H1 (cell line): ENCODE measurements at regions not wholly inside any gene's neighbourhood (a gene's known extent, or its start where the extent isn't known, plus 50 kb on each side); places are given as distances from the start of the nearest gene placed in this dataset.

Experiments
- CTCF ChIA-PET: fragments of 300-600 bp; sonication (Branson Sonifier 250); formaldehyde crosslinking; loops from one replicate; lab custom pipeline; 2021; ENCODE audit not compliant: partially characterized antibody; lab: Charles Lee
- POLR2A ChIA-PET: fragments of 300-600 bp; sonication (Branson Sonifier 250); formaldehyde crosslinking; loops from one replicate; lab custom pipeline; 2021; ENCODE audit warnings: inconsistent platforms; ENCODE audit not compliant: partially characterized antibody; lab: Charles Lee
- DNase-seq, 2 experiments: peaks; one replicate each; pipeline versions ENCODE4 v3.0.0 to v3.0.0-alpha.2; 2010 to 2022; ENCODE audit warnings: low spot score in 2 of 2, low read depth in 1 of 2, mixed read lengths in 1 of 2
- FAIRE-seq: peaks from 2 replicates; lab custom pipeline; 2011; peaks lifted over from hg19 to GRCh38; lab: Jason Lieb, UNC
- H2AFZ ChIP-seq: 2 replicates; pipeline ENCODE4 v1.8.1; 2012; ENCODE audit warnings: low read length, inconsistent platforms
- H2AK5ac ChIP-seq: 2 replicates; pipeline ENCODE4 v1.6.1; 2013; ENCODE audit warnings: low read depth, low read length
- H2BK120ac ChIP-seq: replicated peaks from 2 replicates; pipeline ENCODE3; 2013; ENCODE audit warnings: low read depth, low read length, inconsistent platforms
- H2BK12ac ChIP-seq: 2 replicates; pipeline ENCODE4 v1.6.1; 2013; ENCODE audit warnings: low read depth, low read length
- H2BK15ac ChIP-seq: 2 replicates; pipeline ENCODE4 v1.6.1; 2013; ENCODE audit warnings: low read length
- H2BK20ac ChIP-seq: 2 replicates; pipeline ENCODE4 v1.6.1; 2013; ENCODE audit warnings: low read length
- H2BK5ac ChIP-seq: 2 replicates; pipeline ENCODE4 v1.6.1; 2013; ENCODE audit warnings: low read depth, low read length
- H3K14ac ChIP-seq: 2 replicates; pipeline ENCODE4 v1.6.1; 2013; ENCODE audit warnings: inconsistent platforms; ENCODE audit not compliant: insufficient read length
- H3K18ac ChIP-seq: 2 replicates; pipeline ENCODE4 v1.6.1; 2013; ENCODE audit warnings: low read length; ENCODE audit errors: extremely low read depth
- H3K23ac ChIP-seq: 2 replicates; pipeline ENCODE4 v1.6.1; 2013; ENCODE audit warnings: inconsistent platforms; ENCODE audit not compliant: insufficient read length
- H3K23me2 ChIP-seq: 2 replicates; pipeline ENCODE4 v1.6.1; 2013; ENCODE audit warnings: low read depth, low read length
- H3K27ac ChIP-seq: 2 replicates; pipeline ENCODE4 v1.6.1; 2011; ENCODE audit warnings: low read depth, low read length, inconsistent platforms
- H3K27me3 ChIP-seq, 4 experiments: replicated peaks in 1 of 4; 1 replicate in 1 of 4; 2 replicates in 3 of 4; pipeline versions ENCODE4 v1.6.1 to v1.8.1; 2011 to 2013; ENCODE audit warnings: low read length in 3 of 4, mild to moderate bottlenecking in 3 of 4, inconsistent platforms in 2 of 4, mixed read lengths in 2 of 4, moderate library complexity in 1 of 4; ENCODE audit not compliant: control insufficient read depth in 3 of 4, insufficient read depth in 3 of 4; ENCODE audit errors: extremely low read depth in 1 of 4
- H3K36me3 ChIP-seq, 4 experiments: 2 replicates each; pipeline versions ENCODE4 v1.6.1 to v1.8.1; 2011 to 2013; ENCODE audit warnings: mild to moderate bottlenecking in 4 of 4, low read length in 3 of 4, moderate library complexity in 2 of 4, control low read depth in 1 of 4, inconsistent platforms in 1 of 4; ENCODE audit not compliant: insufficient read depth in 4 of 4, control insufficient read depth in 2 of 4
- H3K4ac ChIP-seq: replicated peaks from 2 replicates; pipeline ENCODE3; 2013; ENCODE audit warnings: low read length, low read depth, mixed read lengths, inconsistent platforms; ENCODE audit not compliant: insufficient read length
- H3K4me1 ChIP-seq, 4 experiments: replicated peaks in 1 of 4; 1 replicate in 1 of 4; 2 replicates in 3 of 4; pipeline versions ENCODE4 v1.6.1 to v1.8.1; 2011 to 2013; ENCODE audit warnings: low read length in 3 of 4, inconsistent platforms in 2 of 4, mixed read lengths in 1 of 4; ENCODE audit not compliant: insufficient read depth in 4 of 4, control insufficient read depth in 3 of 4
- H3K4me2 ChIP-seq, 2 experiments: 2 replicates each; pipeline versions ENCODE4 v1.6.1 to v1.8.1; 2011 to 2013; ENCODE audit warnings: low read depth in 2 of 2, low read length in 2 of 2, control low read depth in 1 of 2, inconsistent platforms in 1 of 2, mild to moderate bottlenecking in 1 of 2; ENCODE audit not compliant: insufficient read depth in 1 of 2
- H3K4me3 ChIP-seq, 4 experiments: fragments of 200-600, 300-600 bp in 1 of 4; sonication (generic), shearing (Covaris generic), sonication (Bioruptor Twin) in 1 of 4; 2 replicates each; pipeline versions ENCODE4 v1.5.1 to v1.8.1; 2011 to 2016; ENCODE audit warnings: low read length in 4 of 4, low read depth in 3 of 4, control low read depth in 2 of 4, inconsistent platforms in 2 of 4, mild to moderate bottlenecking in 2 of 4, mixed read lengths in 1 of 4, moderate library complexity in 1 of 4; ENCODE audit not compliant: insufficient read depth in 2 of 4; ENCODE audit errors: extremely low read depth in 1 of 4
- H3K56ac ChIP-seq: replicated peaks from 2 replicates; pipeline ENCODE3; 2013; ENCODE audit warnings: low read depth, mild to moderate bottlenecking, mixed read lengths, low read length, inconsistent platforms; ENCODE audit not compliant: insufficient read length
- H3K79me1 ChIP-seq: 2 replicates; pipeline ENCODE4 v1.6.1; 2013; ENCODE audit warnings: low read depth, low read length, control low read depth
- H3K79me2 ChIP-seq, 2 experiments: 2 replicates each; pipeline versions ENCODE4 v1.6.1 to v1.8.1; 2012 to 2013; ENCODE audit warnings: low read length in 2 of 2, mild to moderate bottlenecking in 2 of 2, inconsistent platforms in 1 of 2; ENCODE audit not compliant: insufficient read depth in 2 of 2, control insufficient read depth in 1 of 2
- H3K9ac ChIP-seq, 4 experiments: replicated peaks in 1 of 4; 1 replicate in 1 of 4; 2 replicates in 3 of 4; pipeline versions ENCODE4 v1.6.1 to v1.8.1; 2011 to 2013; ENCODE audit warnings: low read depth in 3 of 4, low read length in 3 of 4, control low read depth in 2 of 4, mild to moderate bottlenecking in 2 of 4, moderate library complexity in 2 of 4, inconsistent platforms in 1 of 4; ENCODE audit errors: extremely low read depth in 1 of 4
- H3K9me3 ChIP-seq, 2 experiments: 2 replicates each; pipeline versions ENCODE4 v1.6.1 to v1.8.1; 2012 to 2013; ENCODE audit warnings: mild to moderate bottlenecking in 2 of 2, moderate library complexity in 2 of 2, control low read depth in 1 of 2, inconsistent platforms in 1 of 2, low read depth in 1 of 2, low read length in 1 of 2, mixed read lengths in 1 of 2; ENCODE audit not compliant: insufficient read depth in 2 of 2
- H4K20me1 ChIP-seq, 2 experiments: replicated peaks in 1 of 2; 2 replicates each; pipeline versions ENCODE3 to v1.8.1; 2011 to 2013; ENCODE audit warnings: inconsistent platforms in 2 of 2, low read length in 2 of 2, mild to moderate bottlenecking in 1 of 2; ENCODE audit not compliant: insufficient read depth in 2 of 2, control insufficient read depth in 1 of 2
- H4K5ac ChIP-seq: 2 replicates; pipeline ENCODE4 v1.6.1; 2013; ENCODE audit warnings: low read length, low read depth, mixed read lengths, inconsistent platforms; ENCODE audit not compliant: insufficient read length
- H4K8ac ChIP-seq: 2 replicates; pipeline ENCODE4 v1.8.0; 2013; ENCODE audit warnings: mild to moderate bottlenecking, moderate library complexity, low read length, inconsistent platforms; ENCODE audit not compliant: insufficient read depth; ENCODE audit errors: extremely low read depth
- H4K91ac ChIP-seq: replicated peaks from 2 replicates; pipeline ENCODE3; 2013; ENCODE audit warnings: low read length, mixed read lengths, inconsistent platforms; ENCODE audit not compliant: insufficient read length
- CHD1 ChIP-seq: IDR thresholded peaks from 2 replicates; pipeline ENCODE4 v1.6.1; 2012; ENCODE audit warnings: low read depth, low read length, improper control_type of control experiment
- GABPA ChIP-seq: IDR thresholded peaks from 2 replicates; pipeline ENCODE4 v1.6.1; 2011; ENCODE audit warnings: mild to moderate bottlenecking, low read length, moderate library complexity, borderline replicate concordance; ENCODE audit not compliant: insufficient read depth
- GTF2F1 ChIP-seq: IDR thresholded peaks from 2 replicates; pipeline ENCODE4 v1.6.1; 2012; ENCODE audit warnings: low read depth, low read length, improper control_type of control experiment, borderline replicate concordance
- KDM1A ChIP-seq: fragments of 200-600, 300-600 bp; sonication (generic); IDR thresholded peaks from 2 replicates; pipeline ENCODE4 v1.7.1; 2016; ENCODE audit warnings: mild to moderate bottlenecking, low read length, borderline replicate concordance
- KDM5A ChIP-seq: fragments of 200-600 bp; IDR thresholded peaks from 2 replicates; pipeline ENCODE4 v1.7.1; 2012; ENCODE audit warnings: mild to moderate bottlenecking, low read length, inconsistent platforms, mixed read lengths
- SAP30 ChIP-seq: fragments of 300-600 bp; sonication (generic); IDR thresholded peaks from 2 replicates; pipeline ENCODE4 v1.7.1; 2012; ENCODE audit warnings: low read length, moderate library complexity, mild to moderate bottlenecking, inconsistent platforms; ENCODE audit not compliant: insufficient read depth, insufficient replicate concordance
- WGBS, 2 experiments: shearing (Covaris generic) in 1 of 2; methylation state at CpG; one replicate each; pipeline versions ENCODE4 v1.1.6 to v1.1.7; 2013 to 2015; ENCODE audit warnings: low lambda C conversion rate in 2 of 2, mixed read lengths in 2 of 2, inconsistent platforms in 1 of 2, low coverage in 1 of 2, missing lambda C conversion rate in 1 of 2; ENCODE audit not compliant: insufficient replicate concordance in 2 of 2, insufficient coverage in 1 of 2, insufficient read length in 1 of 2; ENCODE audit errors: extremely low coverage in 1 of 2, missing lambda C conversion rate in 1 of 2; 5-methylcytosine and 5-hydroxymethylcytosine counted together
- TF ChIP-seq, protein P1 (sequence below): IDR thresholded peaks from 2 replicates; pipeline ENCODE4 v1.6.1; 2012; ENCODE audit warnings: low read length, inconsistent platforms
- TF ChIP-seq, protein P2 (sequence below), 3 experiments: IDR thresholded peaks; 1 replicate in 2 of 3; 2 replicates in 1 of 3; pipeline versions ENCODE4 v1.5.1 to v1.6.1; 2011; ENCODE audit warnings: low read length in 3 of 3, mild to moderate bottlenecking in 3 of 3, inconsistent platforms in 2 of 3, low read depth in 1 of 3, moderate library complexity in 1 of 3; ENCODE audit not compliant: insufficient read depth in 1 of 3; ENCODE audit errors: control extremely low read depth in 1 of 3

DNA sequence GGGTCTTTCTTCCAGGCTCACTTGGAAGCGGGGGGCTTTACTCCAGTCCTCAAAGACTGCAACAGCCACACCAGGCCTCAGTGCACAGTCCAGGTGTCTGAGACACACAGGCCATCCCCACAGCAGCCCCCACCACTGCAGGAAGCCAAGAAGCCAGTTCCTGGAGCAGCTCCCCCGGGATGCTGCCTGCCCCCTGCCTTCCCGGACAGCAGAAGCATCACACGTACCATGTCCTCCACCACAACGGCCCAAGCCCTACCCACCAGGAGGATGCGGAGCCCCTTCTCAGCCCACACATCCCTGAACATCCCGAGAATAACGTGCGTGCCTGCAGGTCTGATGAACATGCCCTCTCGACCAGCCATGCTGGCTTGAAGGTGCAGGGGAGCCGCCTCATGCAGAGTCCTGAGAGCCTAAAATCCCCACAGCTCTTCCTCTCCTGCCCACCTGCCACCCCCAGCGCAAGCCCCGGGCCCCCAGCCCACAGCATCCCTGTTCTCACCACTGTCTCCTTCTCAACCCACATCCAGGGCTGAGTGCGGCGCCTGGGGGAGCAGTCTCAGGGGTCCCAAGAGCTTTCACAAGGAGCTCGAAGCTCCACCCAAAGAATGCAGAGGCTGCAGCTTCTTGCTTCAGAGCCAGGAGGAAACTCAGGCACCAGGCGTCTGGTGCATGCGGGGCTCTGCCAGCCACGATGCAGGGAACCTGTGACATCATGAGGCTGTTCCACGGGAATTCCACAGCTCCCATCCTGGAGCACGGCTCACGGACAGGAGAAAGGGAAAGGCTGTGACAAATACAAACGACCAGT lies 209.6 kb downstream of the BRD1 start:
- Histone ChIP-seq H3K4me2 (no peak overlapping the region), H3K14ac (no peak overlapping the region), H3K27me3 (no peaks in the 10 kb centered on the region), H2AFZ (no peak overlapping the region), H3K79me1 (no peaks in the 10 kb centered on the region), H3K4me3 (no peak overlapping the region), H3K36me3 (no peaks in the 10 kb centered on the region), H2BK5ac (no peak overlapping the region), H4K5ac (no peak overlapping the region), H4K91ac (no peak overlapping the region), H2BK20ac (no peak overlapping the region), H3K4ac (no peak overlapping the region), H3K9ac (no peak overlapping the region), H4K8ac (no peak overlapping the region), H3K56ac (no peak overlapping the region), H2BK120ac (no peak overlapping the region), H3K27ac (no peak overlapping the region), H3K4me1 (no peaks in the 10 kb centered on the region; a peak in 1 of 7 replicates), H3K9me3 (no peaks in the 10 kb centered on the region; a peak in 1 of 4 replicates), H3K18ac (no peak overlapping the region), H3K23me2 (no peaks in the 10 kb centered on the region), H3K79me2 (no peaks in the 10 kb centered on the region), H2BK12ac (no peak overlapping the region), H2AK5ac (no peak overlapping the region), H2BK15ac (no peak overlapping the region), H3K23ac (no peak overlapping the region), H4K20me1 (no peaks in the 10 kb centered on the region)
- 91% methylated on average over 13 of the region's 23 CpGs; no CpG with 5 or more reads in 1 of the 2 experiments for WGBS, 2 experiments
- ChIA-PET CTCF (interaction anchor here (0.7 to 1.1 kb wide), 2 partner anchors 10 to 309 kb away, joined by 3 to 5 read pairs; no protein-coding TSS in a partner anchor), POLR2A (no interaction called here)
- no peak for DNase-seq
- FAIRE-seq, result no peak
- TF ChIP-seq GTF2F1, result no peak
- TF ChIP-seq, protein P1, sequence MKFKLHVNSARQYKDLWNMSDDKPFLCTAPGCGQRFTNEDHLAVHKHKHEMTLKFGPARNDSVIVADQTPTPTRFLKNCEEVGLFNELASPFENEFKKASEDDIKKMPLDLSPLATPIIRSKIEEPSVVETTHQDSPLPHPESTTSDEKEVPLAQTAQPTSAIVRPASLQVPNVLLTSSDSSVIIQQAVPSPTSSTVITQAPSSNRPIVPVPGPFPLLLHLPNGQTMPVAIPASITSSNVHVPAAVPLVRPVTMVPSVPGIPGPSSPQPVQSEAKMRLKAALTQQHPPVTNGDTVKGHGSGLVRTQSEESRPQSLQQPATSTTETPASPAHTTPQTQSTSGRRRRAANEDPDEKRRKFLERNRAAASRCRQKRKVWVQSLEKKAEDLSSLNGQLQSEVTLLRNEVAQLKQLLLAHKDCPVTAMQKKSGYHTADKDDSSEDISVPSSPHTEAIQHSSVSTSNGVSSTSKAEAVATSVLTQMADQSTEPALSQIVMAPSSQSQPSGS, result no peak
- no peak for TF ChIP-seq GABPA
- no peak for TF ChIP-seq KDM1A
- no peak for TF ChIP-seq KDM5A
- TF ChIP-seq CHD1, result no peak
- TF ChIP-seq SAP30, result no peak
- TF ChIP-seq, protein P2, sequence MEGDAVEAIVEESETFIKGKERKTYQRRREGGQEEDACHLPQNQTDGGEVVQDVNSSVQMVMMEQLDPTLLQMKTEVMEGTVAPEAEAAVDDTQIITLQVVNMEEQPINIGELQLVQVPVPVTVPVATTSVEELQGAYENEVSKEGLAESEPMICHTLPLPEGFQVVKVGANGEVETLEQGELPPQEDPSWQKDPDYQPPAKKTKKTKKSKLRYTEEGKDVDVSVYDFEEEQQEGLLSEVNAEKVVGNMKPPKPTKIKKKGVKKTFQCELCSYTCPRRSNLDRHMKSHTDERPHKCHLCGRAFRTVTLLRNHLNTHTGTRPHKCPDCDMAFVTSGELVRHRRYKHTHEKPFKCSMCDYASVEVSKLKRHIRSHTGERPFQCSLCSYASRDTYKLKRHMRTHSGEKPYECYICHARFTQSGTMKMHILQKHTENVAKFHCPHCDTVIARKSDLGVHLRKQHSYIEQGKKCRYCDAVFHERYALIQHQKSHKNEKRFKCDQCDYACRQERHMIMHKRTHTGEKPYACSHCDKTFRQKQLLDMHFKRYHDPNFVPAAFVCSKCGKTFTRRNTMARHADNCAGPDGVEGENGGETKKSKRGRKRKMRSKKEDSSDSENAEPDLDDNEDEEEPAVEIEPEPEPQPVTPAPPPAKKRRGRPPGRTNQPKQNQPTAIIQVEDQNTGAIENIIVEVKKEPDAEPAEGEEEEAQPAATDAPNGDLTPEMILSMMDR (IDR thresholded peaks at IDR 0.05; ENCODE audit: control extremely low read depth in 1 of 3, insufficient read depth in 1 of 3, low read depth in 1 of 3, low read length in 3 of 3), result no peak
